Gastrocnemius medialis (tissue), 4 donors: ENCODE measurements at regions not wholly inside any gene's neighbourhood (a gene's known extent, or its start where the extent isn't known, plus 50 kb on each side); places are given as distances from the start of the nearest gene placed in this dataset.

ENCODE experiments used
- POLR2A ChIP-seq, 2 donors: fragments of 450-650 bp; IDR thresholded peaks; one replicate each; pipeline ENCODE4 v1.6.1; 2017; ENCODE audit warnings: antibody characterized with exemption in 2 of 2, mild to moderate bottlenecking in 2 of 2, moderate library complexity in 2 of 2
- TF ChIP-seq, protein P1 (sequence below), 5 experiments: fragments of 450-650 bp in 3 of 5; fragments of 200-600 bp in 2 of 5; sonication (generic) in 2 of 5; IDR thresholded peaks in 4 of 5; conservative IDR thresholded peaks in 1 of 5; 1 replicate in 4 of 5; 2 replicates in 1 of 5; pipeline ENCODE4 v1.5.1; 2016 to 2019; ENCODE audit warnings: antibody characterized with exemption in 5 of 5, mild to moderate bottlenecking in 3 of 5, moderate library complexity in 3 of 5

DNA sequence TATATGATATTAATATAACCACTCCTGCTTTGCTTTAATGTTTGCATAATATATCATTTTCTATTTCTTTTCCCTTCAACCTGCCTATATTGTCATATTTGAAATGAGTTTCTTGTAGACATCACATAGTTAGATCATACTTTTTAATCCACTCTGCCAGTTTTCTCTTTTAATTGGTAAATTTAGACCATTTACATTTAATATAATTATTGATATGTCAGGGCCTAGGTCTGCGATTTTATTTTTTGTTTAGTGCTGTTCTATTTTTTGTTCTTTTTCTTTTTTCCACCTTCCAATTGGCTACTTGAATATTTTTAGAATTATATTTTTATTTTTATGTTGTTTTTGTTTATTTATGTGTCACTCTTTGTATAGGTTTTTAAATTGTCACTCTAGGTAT lies 213.3 kb downstream of the C1orf94 start:
- TF ChIP-seq, protein P1, sequence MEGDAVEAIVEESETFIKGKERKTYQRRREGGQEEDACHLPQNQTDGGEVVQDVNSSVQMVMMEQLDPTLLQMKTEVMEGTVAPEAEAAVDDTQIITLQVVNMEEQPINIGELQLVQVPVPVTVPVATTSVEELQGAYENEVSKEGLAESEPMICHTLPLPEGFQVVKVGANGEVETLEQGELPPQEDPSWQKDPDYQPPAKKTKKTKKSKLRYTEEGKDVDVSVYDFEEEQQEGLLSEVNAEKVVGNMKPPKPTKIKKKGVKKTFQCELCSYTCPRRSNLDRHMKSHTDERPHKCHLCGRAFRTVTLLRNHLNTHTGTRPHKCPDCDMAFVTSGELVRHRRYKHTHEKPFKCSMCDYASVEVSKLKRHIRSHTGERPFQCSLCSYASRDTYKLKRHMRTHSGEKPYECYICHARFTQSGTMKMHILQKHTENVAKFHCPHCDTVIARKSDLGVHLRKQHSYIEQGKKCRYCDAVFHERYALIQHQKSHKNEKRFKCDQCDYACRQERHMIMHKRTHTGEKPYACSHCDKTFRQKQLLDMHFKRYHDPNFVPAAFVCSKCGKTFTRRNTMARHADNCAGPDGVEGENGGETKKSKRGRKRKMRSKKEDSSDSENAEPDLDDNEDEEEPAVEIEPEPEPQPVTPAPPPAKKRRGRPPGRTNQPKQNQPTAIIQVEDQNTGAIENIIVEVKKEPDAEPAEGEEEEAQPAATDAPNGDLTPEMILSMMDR (IDR thresholded peaks at IDR 0.05 in 4 of 5, conservative IDR thresholded peaks at IDR 0.05 in 1 of 5): no peak
- no peak for TF ChIP-seq POLR2A (IDR thresholded peaks at IDR 0.05)
